BE2C (cell line): ENCODE measurements at regions not wholly inside any gene's neighbourhood (a gene's known extent, or its start where the extent isn't known, plus 50 kb on each side); places are given as distances from the start of the nearest gene placed in this dataset.

Experiments
- DNase-seq: peaks from one replicate; pipeline ENCODE4 v3.0.0-alpha.2; 2020
- H3K27me3 ChIP-seq: fragments of 250-450 bp; sonication (Bioruptor Pico); 2 replicates; pipeline ENCODE4 v1.5.1; 2020; ENCODE audit warnings: mild to moderate bottlenecking
- H3K36me3 ChIP-seq: fragments of 250-450 bp; sonication (Bioruptor Pico); 2 replicates; pipeline ENCODE4 v1.5.1; 2020; ENCODE audit warnings: mild to moderate bottlenecking
- H3K4me1 ChIP-seq: fragments of 250-450 bp; sonication (Bioruptor Pico); 2 replicates; pipeline ENCODE4 v1.5.1; 2020
- H3K4me3 ChIP-seq: 2 replicates; pipeline ENCODE4 v1.5.1; 2011; ENCODE audit warnings: low read depth, low read length
- H3K9me3 ChIP-seq: fragments of 250-450 bp; sonication (Bioruptor Pico); 2 replicates; pipeline ENCODE4 v1.5.1; 2020
- CTCF ChIP-seq: IDR thresholded peaks from 2 replicates; pipeline ENCODE4 v1.5.1; 2012; ENCODE audit warnings: mild to moderate bottlenecking, low read depth, low read length

GRCh38 chr18:24928301-24928878 lies 423.6 kb downstream of the ZNF521 start:
- no peaks in the 10 kb centered on the region for H3K4me1 ChIP-seq
- no peak overlapping the region for H3K4me3 ChIP-seq
- H3K27me3 ChIP-seq = no peaks in the 10 kb centered on the region
- H3K36me3 ChIP-seq = no peaks in the 10 kb centered on the region
- no peak for TF ChIP-seq CTCF
- no peak for DNase-seq
- no peaks in the 10 kb centered on the region for H3K9me3 ChIP-seq

- TF ChIP-seq CTCF = no peak
- H3K9me3 ChIP-seq = no peaks in the 10 kb centered on the region
- no peaks in the 10 kb centered on the region for H3K4me1 ChIP-seq
- no peaks in the 10 kb centered on the region for H3K36me3 ChIP-seq
- DNase-seq = no peak
- H3K4me3 ChIP-seq = no peak overlapping the region
- H3K27me3 ChIP-seq = no peaks in the 10 kb centered on the region
Measured at GRCh38 chr18:24930478-24930877, 421.5 kb downstream of the ZNF521 start.

- H3K4me1 ChIP-seq = no peaks in the 10 kb centered on the region
- DNase-seq = no peak
- no peaks in the 10 kb centered on the region for H3K36me3 ChIP-seq
- no peaks in the 10 kb centered on the region for H3K27me3 ChIP-seq
- H3K4me3 ChIP-seq = no peak overlapping the region
- H3K9me3 ChIP-seq = no peaks in the 10 kb centered on the region
- no peak for TF ChIP-seq CTCF
Measured at GRCh38 chr18:24930971-24931370, 421.0 kb downstream of the ZNF521 start.

- Histone ChIP-seq H3K9me3 (no peaks in the 10 kb centered on the region), H3K4me1 (no peaks in the 10 kb centered on the region), H3K36me3 (no peaks in the 10 kb centered on the region), H3K27me3 (no peaks in the 10 kb centered on the region), H3K4me3 (no peak overlapping the region)
- DNase-seq = no peak
- TF ChIP-seq CTCF = no peak
Measured at GRCh38 chr18:24933345-24933744, 418.6 kb downstream of the ZNF521 start.

- TF ChIP-seq CTCF = no peak
- Histone ChIP-seq H3K4me1 (no peaks in the 10 kb centered on the region), H3K27me3 (no peaks in the 10 kb centered on the region), H3K9me3 (no peaks in the 10 kb centered on the region), H3K4me3 (no peak overlapping the region), H3K36me3 (no peaks in the 10 kb centered on the region)
- no peak for DNase-seq
Measured at GRCh38 chr18:24934258-24934932, 417.6 kb downstream of the ZNF521 start.

DNA sequence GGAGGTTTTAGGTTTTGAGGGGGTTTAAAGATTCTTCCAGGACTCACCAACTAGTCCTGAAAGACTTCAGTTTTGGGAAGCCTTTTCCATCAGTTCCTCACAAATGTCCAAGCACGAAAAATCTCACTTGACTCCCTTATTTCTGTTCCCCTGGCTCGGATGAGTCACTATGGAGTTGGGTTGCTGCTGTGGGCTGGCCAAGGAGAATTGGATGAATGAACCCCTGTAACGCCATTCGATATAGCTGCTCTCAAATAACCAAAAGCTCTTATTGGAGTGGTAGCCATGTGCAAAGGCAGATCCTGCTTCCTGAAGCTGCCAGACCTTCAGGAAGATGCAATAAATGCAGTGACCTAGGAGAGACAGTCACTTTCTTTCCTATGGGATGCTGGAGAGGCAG lies 417.0 kb downstream of the ZNF521 start:
- Histone ChIP-seq H3K36me3 (no peaks in the 10 kb centered on the region), H3K27me3 (no peaks in the 10 kb centered on the region), H3K4me3 (no peak overlapping the region), H3K4me1 (no peaks in the 10 kb centered on the region), H3K9me3 (no peaks in the 10 kb centered on the region)
- DNase-seq = no peak
- no peak for TF ChIP-seq CTCF
